Right renal cortex interstitium (tissue), 3 donors: ENCODE measurements at regions not wholly inside any gene's neighbourhood (a gene's known extent, or its start where the extent isn't known, plus 50 kb on each side); places are given as distances from the start of the nearest gene placed in this dataset.

Experiments used
- DNase-seq, 3 donors: peaks; one replicate each; pipeline ENCODE4 v3.0.0-alpha.2; 2013; ENCODE audit warnings: low read depth in 3 of 3, low spot score in 2 of 3

GRCh38 chr5:126069329-126069728, 353.9 kb upstream of the GRAMD2B start:
- DNase-seq: no peak

GRCh38 chr5:126070481-126070880, 352.7 kb upstream of the GRAMD2B start:
- no peak for DNase-seq

- DNase-seq: no peak
These were observed 348.7 kb upstream of the GRAMD2B start for GRCh38 chr5:126074538-126074937.

- no peak for DNase-seq
These were observed 343.9 kb upstream of the GRAMD2B start for GRCh38 chr5:126079266-126079665.

GRCh38 chr5:126081209-126081608, 342.0 kb upstream of the GRAMD2B start:
- DNase-seq: no peak

GRCh38 chr5:126093041-126093440, 330.2 kb upstream of the GRAMD2B start:
- no peak for DNase-seq

- no peak for DNase-seq
These were observed 329.5 kb upstream of the GRAMD2B start for GRCh38 chr5:126093718-126094117.

- no peak for DNase-seq
These were observed 328.2 kb upstream of the GRAMD2B start for GRCh38 chr5:126094991-126095390.

- no peak for DNase-seq
These were observed 326.7 kb upstream of the GRAMD2B start for GRCh38 chr5:126096442-126097006.

GRCh38 chr5:126097876-126098275, 325.3 kb upstream of the GRAMD2B start:
- no peak for DNase-seq

- no peak for DNase-seq
These were observed 324.7 kb upstream of the GRAMD2B start for GRCh38 chr5:126098330-126099017.

- DNase-seq: no peak
These were observed 324.1 kb upstream of the GRAMD2B start for GRCh38 chr5:126099077-126099476.

- no peak for DNase-seq
These were observed 322.4 kb upstream of the GRAMD2B start for GRCh38 chr5:126100767-126101166.

GRCh38 chr5:126101901-126102300, 321.3 kb upstream of the GRAMD2B start:
- DNase-seq: no peak

GRCh38 chr5:126103050-126103449, 320.2 kb upstream of the GRAMD2B start:
- no peak for DNase-seq

GRCh38 chr5:126103868-126104267, 319.3 kb upstream of the GRAMD2B start:
- DNase-seq: no peak

- no peak for DNase-seq
These were observed 318.9 kb upstream of the GRAMD2B start for GRCh38 chr5:126104341-126104740.

GRCh38 chr5:126104951-126105350, 318.3 kb upstream of the GRAMD2B start:
- DNase-seq: no peak

GRCh38 chr5:126106029-126106428, 317.2 kb upstream of the GRAMD2B start:
- DNase-seq: no peak

- DNase-seq: no peak
These were observed 315.8 kb upstream of the GRAMD2B start for GRCh38 chr5:126107381-126107780.

- DNase-seq: no peak
These were observed 314.7 kb upstream of the GRAMD2B start for GRCh38 chr5:126108470-126108869.

- DNase-seq: no peak
These were observed 308.1 kb upstream of the GRAMD2B start for GRCh38 chr5:126115059-126115629.
